Renal pelvis (tissue), 1 donor: ENCODE measurements at regions not wholly inside any gene's neighbourhood (a gene's known extent, or its start where the extent isn't known, plus 50 kb on each side); places are given as distances from the start of the nearest gene placed in this dataset.
"Not testable (repeated sequence)": the region's sequence is repeated elsewhere in the genome, so short reads cannot be mapped to it uniquely, and the experiment has no call there.

Experiments
- DNase-seq: peaks from one replicate; pipeline ENCODE4 v3.0.0-alpha.2; 2013

DNA sequence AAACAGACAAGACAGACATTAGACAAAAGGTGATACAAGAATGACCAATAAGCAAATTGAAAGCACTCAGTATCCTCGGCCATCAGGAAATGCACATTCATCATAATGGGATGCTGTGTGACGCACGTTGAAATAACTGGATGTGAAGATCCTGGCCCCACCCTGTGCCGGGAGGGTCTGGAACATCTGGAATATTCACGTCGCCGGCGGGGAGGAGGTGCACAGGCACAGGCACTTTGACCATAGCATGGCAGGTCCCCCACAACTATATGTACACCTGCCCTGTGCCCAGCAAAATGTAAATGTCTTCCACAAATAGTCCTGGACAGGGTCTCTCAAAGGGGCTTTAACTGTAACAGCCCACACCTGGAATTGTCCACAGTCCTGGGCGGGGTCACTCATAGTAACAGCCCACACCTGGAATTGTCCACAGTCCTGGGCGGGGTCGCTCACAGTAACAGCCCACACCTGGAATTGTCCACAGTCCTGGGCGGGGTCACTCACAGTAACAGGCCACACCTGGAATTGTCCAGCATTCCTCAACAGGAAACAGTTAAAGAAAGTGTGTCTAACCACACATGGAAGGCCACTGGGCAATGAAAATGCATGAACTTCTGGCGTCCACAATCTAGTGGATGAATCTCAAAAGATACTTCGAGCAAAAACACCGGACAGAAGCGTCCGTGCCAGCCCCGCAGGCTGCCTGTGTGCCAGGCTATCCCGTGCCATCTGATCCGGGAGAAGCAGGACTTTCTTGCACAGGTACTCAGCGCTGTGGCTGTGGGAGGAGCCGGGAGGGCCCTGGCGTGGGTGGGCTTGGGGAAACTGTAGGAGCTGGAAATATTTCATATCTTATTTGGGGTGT is 113.4 kb downstream of the RTP5 start:
- DNase-seq: no peak

DNA sequence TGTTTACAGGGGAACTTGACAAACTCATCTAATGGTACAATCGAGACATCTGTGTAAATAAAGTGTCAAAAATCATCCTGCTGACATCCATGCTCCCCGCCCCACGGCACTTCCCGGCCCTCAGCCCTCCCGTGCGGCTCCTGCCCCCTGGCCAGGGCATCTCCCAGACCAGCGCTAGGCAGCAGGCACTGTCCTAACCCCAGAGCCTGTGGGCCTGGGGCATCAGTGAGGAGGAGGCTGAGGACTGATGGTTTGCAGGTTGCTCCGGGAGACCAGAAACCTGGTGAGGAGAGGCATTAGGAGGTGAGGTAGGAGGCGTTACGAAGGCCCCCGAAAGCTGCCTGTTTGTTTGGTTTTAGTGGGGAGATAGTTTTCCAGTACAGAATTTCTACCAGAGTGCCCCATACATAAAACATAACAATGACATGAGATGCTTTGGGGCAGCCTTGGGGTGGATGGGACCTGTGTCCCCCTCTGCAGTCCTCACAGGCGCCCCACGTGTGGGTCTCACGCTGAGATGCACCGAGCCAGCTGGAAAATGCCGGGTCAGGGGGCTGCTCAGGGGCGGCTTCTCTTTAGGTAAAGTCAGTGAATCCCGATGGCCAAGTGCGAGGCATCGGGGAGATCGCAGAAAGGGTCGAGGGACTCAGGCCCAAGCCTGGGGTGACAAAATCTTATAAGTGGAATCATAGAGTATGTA is 114.2 kb downstream of the RTP5 start:
- DNase-seq: no peak

DNA sequence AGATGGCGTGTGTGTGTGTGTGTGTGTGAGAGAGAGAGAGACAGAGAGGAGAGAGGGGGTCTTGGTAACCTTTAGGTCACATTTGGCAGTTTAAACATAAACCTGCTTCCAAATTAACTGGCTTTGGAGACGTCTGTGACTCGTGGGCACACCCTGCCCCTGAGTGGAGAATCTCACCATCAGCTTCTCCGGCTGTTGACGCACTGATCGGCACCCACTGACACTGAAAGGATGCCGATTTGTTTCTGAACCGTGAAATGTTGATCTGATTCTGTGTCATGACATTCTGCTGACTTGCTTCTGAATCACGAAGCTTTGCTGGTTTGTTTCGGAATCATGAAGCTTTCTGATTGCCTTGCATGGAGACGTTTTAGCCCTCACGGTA is 114.7 kb downstream of the RTP5 start:
- DNase-seq: no peak

DNA sequence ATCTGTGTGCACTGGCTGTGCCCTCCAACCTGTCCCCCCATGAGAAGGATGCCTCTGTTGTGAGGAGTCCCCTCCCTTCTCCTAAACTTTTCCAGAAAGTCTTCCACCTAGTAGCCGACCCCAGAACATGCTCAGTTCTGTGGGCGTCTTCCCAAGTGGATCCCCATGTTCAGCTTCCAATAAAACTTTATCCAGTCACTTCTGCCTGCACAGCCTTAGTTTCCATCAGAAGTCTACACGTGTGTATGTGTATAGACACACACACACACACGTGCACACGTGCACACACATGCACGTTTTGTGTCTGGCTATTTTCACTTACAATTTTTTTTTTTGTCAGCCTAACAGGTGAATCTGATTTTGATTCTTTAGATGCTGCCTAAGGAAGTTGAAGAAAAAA is 115.1 kb downstream of the RTP5 start:
- DNase-seq: no peak

DNA sequence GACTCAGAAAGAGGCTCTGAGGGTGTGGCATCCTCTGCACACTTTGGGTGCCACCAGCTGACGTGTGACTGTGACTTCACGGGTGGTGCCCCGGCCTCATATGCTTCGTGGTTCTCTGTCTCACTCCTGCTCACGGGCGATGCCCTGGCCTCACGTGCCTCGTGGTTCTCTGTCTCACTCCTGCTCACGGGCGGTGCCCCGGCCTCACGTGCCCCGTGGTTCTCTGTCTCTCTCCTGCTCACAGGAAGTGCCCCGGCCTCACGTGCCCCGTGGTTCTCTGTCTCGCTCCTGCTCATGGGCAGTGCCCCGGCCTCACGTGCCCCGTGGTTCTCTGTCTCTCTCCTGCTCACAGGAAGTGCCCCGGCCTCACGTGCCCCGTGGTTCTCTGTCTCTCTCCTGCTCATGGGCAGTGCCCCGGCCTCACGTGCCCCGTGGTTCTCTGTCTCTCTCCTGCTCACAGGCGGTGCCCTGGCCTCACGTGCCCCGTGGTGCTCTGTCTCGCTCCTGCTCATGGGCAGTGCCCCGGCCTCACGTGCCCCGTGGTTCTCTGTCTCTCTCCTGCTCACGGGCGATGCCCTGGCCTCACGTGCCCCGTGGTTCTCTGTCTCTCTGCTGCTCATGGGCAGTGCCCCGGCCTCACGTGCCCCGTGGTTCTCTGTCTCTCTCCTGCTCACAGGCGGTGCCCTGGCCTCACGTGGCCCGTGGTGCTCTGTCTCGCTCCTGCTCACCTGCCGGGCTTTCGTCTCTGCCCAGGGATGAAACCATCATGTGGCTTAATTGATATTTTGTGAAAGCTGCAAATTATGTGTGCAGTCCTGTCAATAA is 115.8 kb downstream of the RTP5 start:
- DNase-seq: not testable (repeated sequence)

DNA sequence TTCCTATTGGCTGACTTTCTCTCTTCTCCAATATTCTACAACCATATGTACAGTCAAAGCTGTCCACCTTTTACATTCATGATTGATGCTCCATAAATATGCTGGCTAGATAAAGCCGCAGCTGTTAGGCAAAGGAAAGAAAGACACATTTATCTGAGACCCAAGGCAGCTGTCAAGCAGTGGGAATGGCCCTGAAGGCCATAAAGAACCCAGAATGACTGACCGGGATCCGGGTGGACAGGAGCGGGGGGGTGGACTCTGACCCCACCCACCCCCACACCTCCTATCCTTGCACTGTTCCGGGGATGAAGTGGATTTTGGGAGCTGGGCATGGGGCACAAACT is 116.4 kb downstream of the RTP5 start:
- no peak for DNase-seq

DNA sequence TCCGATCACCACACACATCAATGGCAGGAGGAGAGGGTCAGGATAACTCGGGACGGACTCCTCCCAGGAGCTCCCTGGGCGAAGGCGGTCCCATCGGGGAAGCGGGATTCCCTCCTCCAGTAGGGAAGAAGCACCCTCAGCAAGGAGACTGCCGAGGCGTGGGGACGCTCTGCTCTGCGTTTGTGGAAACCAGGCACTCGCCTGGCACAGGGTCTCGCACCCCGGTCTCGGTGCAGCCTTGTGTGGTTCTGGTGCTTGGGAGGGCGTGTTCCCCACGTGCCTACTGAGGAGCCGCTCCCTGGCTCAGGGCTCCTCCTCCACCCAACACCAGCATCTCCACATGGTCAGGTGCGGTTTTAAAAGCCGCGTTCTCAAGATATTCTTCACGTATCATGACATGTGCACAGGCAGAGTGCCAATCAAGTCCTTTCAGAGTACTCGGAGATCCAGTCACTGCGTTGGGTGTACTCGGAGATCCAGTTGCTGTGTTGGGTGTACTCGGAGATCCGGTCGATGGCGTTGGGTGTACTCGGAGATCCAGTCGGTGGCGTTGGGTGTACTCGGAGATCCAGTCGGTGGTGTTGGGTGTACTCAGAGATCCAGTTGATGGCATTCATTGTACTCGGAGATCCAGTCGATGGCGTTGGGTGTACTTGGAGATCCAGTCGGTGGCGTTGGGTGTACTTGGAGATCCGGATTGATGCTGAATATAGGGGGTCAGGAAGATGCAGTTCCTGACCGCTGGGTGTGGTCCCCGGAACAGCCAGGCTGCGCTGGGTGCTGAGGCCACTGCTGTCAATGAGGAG is 117.5 kb downstream of the RTP5 start:
- no peak for DNase-seq

DNA sequence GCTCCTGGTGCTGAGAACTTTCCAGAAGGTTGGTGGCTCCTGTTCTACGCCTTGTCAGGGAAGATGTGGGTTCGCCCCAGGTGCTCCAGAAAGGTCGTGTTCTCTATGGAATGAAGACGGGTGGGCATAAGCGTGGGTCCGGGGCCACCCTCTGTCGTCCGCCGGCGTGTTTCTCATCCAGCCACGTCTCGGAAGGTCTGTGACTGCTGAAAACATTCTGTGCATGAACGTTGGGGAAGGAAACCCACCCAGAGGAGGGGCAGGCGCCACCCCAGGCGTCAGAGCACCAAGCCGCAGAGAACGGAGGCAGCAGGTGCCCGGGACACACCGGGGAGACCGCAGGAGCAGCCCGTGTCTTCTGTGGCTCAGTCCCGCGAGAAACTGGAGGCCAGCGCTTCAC is 118.2 kb downstream of the RTP5 start:
- no peak for DNase-seq

DNA sequence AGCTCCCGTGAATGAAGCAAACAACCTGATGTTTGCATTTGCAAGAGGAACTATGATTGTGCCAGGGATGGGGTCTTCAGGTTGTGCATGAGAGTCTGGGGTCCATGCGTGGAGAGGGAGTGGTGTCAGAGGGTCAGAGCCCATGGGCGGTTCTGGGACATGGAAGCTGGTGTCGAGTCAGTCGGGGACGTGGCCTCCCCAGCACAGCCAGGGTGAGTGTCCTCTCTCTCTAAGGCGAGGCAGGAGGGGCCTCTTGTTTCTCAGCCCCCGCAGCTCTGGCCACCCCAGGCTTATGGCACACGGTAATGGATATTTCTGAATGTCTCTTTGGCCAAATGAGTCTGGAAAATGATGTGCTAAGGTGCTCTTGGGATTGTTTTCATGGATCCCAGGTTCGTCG is 118.6 kb downstream of the RTP5 start:
- no peak for DNase-seq

DNA sequence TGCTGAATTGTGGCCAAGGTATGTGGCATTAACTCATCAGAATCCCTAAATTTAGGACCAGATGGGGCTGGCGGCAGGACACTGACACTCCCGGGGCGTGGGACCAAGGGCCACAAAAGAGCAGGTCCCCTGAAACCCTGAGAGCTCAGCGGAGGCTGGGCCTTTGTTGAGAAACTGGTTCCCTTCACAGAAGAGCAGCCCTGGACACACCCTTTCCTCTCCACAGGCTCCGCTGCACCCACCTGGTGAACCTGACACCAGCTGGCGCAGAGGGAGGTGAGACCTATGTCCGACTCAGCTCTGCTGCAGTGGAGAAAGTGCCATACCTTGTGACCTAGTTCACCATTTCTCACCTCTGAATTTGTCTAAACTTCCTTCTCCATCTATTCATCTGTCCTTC is 119.5 kb downstream of the RTP5 start:
- no peak for DNase-seq

DNA sequence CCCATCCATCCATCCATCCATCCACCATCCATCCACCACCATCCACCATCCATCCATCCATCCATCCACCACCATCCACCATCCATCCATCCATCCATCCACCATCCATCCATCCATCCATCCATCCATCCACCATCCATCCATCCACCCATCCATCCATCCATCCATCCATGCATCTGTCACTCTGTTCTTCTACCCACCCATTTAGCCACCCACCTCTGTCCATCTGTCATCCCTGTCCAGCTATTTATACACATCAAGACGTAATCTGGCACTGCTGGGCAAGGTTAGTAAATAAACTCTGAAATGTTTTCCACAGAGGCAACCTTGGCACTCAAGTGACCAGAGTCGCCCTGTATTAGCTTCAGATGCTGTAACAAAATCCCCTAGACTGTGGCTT is 120.9 kb downstream of the RTP5 start:
- no peak for DNase-seq

DNA sequence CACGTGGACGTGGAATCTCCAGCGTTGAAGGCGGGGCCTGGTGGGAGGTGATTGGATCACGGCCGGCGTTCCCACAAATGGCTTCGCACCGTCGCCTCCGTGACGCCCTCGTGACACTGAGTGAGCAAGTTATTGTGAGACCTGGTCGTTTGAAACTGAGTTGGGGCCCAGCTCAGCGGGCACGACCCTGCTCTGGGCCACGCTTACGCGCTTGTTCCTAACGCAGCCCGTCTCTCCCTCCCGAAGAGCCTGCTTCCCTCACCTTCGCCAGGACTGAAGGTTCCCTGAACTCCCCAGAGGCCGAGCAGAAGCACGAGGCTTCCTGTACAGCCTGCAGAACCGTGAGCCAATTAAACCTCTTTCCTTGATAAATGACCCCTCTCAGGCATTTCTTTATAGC is 121.8 kb downstream of the RTP5 start:
- DNase-seq: no peak

DNA sequence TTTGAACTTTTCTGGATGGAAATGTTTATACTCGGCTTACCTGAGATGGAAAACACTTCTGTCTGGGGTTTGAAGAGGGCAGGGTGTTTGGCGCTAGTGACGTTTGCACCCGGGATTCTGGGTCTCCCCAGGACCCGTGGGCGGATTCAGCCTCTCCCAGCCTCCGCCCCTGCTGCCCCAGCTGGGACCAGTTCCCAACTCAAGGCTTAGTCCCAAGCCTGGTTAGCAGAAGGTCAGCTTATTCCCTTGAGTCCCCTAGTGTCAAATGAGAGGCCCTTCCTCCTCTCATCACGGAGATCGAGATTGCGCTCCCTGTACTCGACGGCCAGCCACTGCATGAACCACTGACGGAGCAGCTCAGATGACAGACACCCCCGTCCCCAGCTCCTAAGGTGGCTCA is 123.2 kb downstream of the RTP5 start:
- DNase-seq: no peak

DNA sequence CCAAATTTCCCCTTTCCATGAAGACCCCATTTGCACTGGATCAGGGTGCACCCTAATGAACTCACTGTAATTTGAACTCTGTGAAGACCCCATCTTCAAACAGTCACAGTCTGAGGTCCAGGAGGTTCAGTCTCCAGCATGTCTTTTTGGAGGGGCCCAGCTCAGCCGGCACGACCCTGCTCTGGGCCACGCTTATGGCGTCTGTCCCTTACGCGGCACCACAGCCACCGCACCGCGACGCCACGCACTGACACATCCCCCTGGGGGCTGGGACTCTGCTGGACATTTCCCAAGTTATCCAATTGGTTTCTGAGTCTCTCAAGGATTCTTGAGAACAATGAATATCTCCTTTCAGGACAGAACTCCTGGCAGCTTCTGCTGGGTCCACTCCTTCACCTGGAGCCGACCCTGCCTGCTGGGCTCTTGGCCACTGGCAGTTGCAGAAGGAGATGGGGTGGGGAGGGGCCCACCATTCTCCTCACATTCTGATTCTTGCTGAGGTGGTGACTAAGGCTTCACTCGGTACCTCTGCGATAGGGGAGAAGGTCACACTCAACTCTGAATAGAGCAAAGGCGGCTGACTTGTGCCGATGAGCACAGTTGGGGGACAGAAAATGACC is 124.0 kb downstream of the RTP5 start:
- no peak for DNase-seq

DNA sequence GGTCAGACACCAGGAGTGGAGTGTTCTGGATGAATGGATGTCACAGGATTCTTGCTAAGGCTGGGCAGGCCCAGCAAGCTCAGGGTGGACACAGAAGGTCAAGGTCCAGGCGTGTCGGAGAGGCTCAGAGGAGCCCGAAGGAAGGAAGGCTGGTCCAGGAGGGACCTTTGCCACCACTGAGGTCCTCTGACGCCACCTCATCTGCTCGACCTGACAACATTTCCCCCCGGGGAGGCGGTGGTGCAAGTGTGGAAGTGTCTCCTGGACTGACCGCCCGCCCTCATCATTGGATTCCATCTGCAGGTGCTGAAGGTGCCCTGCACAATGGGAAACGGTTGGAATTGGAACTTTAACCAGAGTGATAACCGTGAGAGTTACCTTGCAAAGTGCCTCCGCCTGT is 124.6 kb downstream of the RTP5 start:
- DNase-seq: no peak

DNA sequence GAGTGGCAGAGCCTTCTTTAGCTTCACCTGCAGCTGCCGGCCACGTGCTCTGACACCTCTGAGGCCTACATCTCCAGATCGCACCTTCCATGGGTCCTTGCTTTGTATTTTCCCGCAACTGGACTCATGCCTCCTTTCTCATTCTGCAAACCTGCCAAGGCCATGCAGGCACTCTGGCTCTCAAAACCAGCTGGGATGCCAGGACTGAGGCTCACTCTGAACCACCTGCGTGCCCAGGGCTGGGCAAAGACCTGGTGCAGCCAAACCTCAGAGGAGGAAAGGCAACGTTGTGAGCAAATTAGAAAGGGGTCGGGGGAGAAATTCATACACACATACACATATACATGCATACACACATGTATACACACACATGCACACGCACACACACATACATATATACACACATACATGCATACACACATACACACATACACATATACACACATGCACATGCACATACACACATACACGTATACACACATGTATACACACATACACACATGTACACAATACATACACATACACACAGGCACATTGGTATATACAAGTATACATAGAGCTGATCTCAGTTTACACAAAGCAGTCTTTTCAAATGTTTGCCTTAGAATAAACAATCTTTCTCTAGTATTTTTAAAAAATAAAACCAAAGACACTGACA is 125.2 kb downstream of the RTP5 start:
- no peak for DNase-seq

DNA sequence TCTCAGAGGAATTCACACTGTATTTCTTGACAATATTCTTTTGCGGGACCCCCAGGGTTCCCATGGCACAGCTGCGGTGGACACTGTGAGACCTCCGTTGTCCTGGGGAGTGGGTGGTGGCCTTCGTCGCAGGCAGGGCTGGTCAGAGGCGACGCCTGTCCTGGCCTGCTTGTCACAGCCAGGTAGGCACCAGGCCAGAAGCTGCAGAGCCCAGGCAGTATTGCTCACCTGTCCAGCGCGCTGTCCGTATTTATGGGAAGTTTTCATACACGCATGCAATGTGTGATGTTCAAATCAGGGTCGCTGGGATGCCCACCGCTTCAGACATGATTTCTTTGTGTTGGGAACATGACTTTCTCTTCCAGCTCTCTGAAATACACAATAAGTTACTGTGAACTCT is 126.6 kb downstream of the RTP5 start:
- no peak for DNase-seq

DNA sequence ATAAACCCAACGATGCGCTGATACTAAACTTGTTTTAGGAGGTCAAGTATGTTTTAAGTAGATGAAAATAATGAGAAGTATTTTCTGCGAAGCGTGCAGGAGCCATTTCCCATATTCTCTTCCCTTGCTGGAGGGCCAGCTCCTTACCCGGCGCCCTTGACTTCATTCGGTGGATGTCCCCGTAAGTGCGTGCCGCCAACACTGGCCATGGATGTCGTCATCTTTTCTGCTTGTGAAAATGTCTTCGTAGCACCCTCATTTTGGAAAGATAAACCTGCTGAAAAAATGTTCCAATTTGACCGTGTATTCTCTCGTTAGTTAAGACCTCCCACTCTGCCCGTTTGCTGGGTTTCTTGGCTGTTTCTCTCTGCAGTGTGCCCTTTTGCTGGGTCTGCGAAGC is 127.5 kb downstream of the RTP5 start:
- no peak for DNase-seq

DNA sequence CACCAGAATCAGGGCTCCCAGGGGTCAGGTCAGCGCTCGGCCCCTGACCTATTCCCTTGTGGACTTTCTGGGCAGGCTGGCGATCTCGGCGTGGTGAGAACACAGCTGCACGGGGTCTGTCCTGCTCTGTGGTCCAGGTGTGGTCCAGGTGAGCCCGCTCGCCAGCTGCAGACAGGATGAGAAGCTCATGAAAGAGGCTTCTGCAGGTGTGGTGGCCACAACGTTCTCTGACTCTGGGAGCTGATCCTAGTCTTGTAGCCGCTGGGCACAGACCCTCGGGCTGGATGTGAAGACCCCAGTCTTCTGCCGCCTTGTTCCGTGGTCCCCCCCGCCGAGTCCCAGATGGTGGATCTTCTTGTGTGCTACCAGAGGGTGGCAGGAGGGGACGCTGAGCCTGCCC is 129.7 kb downstream of the RTP5 start:
- no peak for DNase-seq

DNA sequence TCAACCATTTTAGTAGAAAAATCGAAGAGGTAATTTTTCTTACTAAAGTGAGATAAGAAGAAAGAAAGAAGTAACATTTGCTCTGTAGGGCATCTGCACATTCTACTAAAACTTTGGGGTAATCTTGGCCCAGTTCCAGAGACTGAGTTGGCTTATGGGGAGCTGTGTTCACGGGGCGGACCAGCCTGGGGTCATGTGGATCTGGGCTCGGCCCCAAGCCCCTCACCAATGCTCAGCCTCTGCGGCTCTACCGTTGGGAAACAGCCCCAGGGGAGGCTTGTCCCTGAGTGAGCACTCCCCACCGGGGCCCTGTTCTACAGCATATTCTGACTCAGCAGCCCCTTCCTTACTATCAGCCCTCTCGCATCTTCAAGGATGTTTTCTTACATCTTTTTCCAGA is 132.3 kb downstream of the RTP5 start:
- DNase-seq: no peak

DNA sequence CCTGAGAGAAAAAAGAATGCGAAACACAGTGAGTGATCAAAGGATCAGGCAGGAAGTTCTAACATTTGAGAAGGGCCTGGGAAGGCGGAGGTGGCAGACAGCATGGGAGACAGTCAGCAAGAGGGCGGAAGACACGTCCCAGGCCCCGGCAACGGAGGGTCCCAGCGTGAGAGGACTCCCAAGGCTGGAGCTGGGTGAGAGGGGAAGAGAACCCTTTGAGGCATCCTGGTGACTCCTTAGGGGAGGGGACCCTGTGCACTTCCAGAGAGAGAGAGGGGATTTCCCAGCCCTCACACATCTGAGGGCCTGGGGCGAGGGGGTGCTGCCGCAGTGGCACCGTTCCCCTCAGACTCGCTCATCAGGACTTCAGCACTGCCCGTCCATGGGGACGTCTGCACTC is 133.4 kb downstream of the RTP5 start:
- DNase-seq: no peak
